Endothelial cell (in vitro differentiated cells): ENCODE measurements at regions not wholly inside any gene's neighbourhood (a gene's known extent, or its start where the extent isn't known, plus 50 kb on each side); places are given as distances from the start of the nearest gene placed in this dataset.

ENCODE experiments used
- DNase-seq: peaks from one replicate; pipeline ENCODE4 v3.0.0; 2021; ENCODE audit warnings: low spot score
- H3K27ac Mint-ChIP-seq: one replicate; pipeline ENCODE4 v1.8.0; 2021; ENCODE audit warnings: mixed read lengths, inconsistent platforms; ENCODE audit not compliant: unreplicated experiment
- H3K27me3 Mint-ChIP-seq: one replicate; pipeline ENCODE4 v1.8.0; 2021; ENCODE audit warnings: mild to moderate bottlenecking, moderate library complexity, mixed read lengths, inconsistent platforms; ENCODE audit not compliant: unreplicated experiment
- H3K36me3 Mint-ChIP-seq: one replicate; pipeline ENCODE4 v1.8.0; 2021; ENCODE audit warnings: mild to moderate bottlenecking, low read depth, mixed read lengths, inconsistent platforms; ENCODE audit not compliant: unreplicated experiment
- H3K4me1 Mint-ChIP-seq: one replicate; pipeline ENCODE4 v1.8.0; 2021; ENCODE audit warnings: mild to moderate bottlenecking, mixed read lengths, inconsistent platforms; ENCODE audit not compliant: unreplicated experiment
- H3K4me3 Mint-ChIP-seq: one replicate; pipeline ENCODE4 v1.8.0; 2021; ENCODE audit warnings: mild to moderate bottlenecking, mixed read lengths, inconsistent platforms; ENCODE audit not compliant: unreplicated experiment
- H3K9me3 Mint-ChIP-seq: one replicate; pipeline ENCODE4 v1.8.0; 2021; ENCODE audit warnings: mixed read lengths, inconsistent platforms; ENCODE audit not compliant: unreplicated experiment
- CTCF ChIP-seq: fragments of 200-600 bp; sonication (generic); IDR thresholded peaks from one replicate; pipeline ENCODE4 v1.5.0; 2021; ENCODE audit warnings: antibody characterized with exemption; ENCODE audit not compliant: unreplicated experiment

DNA sequence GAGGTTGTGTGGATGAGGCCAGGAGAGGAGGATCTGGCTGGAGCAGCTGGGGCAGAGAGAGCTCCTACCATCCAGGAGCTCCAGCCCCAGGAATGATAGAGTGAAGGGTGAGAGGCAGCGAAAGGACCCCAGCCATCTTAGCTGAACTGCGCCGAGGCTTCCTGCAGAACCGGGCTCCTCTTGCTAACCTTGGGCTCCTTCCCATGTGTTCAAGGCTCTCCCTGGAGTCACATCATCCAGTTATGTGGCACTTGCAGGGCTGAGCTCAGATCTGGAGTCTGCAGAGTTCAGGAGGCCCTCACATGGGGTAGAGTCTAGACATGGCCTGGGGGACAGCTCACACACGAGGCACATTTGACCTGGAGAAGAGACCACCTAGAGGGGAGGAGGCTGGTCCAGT lies 225.0 kb upstream of the ZNF32 start:
- no peak for TF ChIP-seq CTCF
- no peak overlapping the region for H3K4me3 Mint-ChIP-seq
- H3K4me1 Mint-ChIP-seq: no peaks in the 10 kb centered on the region
- peaks cover 9% of the 10 kb centered on the region for H3K27me3 Mint-ChIP-seq
- H3K36me3 Mint-ChIP-seq: no peaks in the 10 kb centered on the region
- no peaks in the 10 kb centered on the region for H3K9me3 Mint-ChIP-seq
- no peak for DNase-seq
- H3K27ac Mint-ChIP-seq: no peak overlapping the region

GRCh38 chr10:43872644-43873043 lies 224.0 kb upstream of the ZNF32 start:
- H3K4me3 Mint-ChIP-seq: no peak overlapping the region
- no peak for DNase-seq
- H3K27me3 Mint-ChIP-seq: peaks cover 9% of the 10 kb centered on the region
- no peaks in the 10 kb centered on the region for H3K9me3 Mint-ChIP-seq
- H3K36me3 Mint-ChIP-seq: no peaks in the 10 kb centered on the region
- no peak for TF ChIP-seq CTCF
- H3K4me1 Mint-ChIP-seq: no peaks in the 10 kb centered on the region
- no peak overlapping the region for H3K27ac Mint-ChIP-seq

- H3K27ac Mint-ChIP-seq: no peak overlapping the region
- no peaks in the 10 kb centered on the region for H3K4me1 Mint-ChIP-seq
- H3K27me3 Mint-ChIP-seq: peaks cover 9% of the 10 kb centered on the region
- no peaks in the 10 kb centered on the region for H3K36me3 Mint-ChIP-seq
- no peak for TF ChIP-seq CTCF
- no peak overlapping the region for H3K4me3 Mint-ChIP-seq
- no peaks in the 10 kb centered on the region for H3K9me3 Mint-ChIP-seq
- no peak for DNase-seq
Observed at GRCh38 chr10:43871545-43871944, 222.9 kb upstream of the ZNF32 start.

GRCh38 chr10:43870968-43871439 lies 222.3 kb upstream of the ZNF32 start:
- Mint-ChIP-seq H3K4me3 (no peak overlapping the region), H3K36me3 (no peaks in the 10 kb centered on the region), H3K27me3 (peaks cover 9% of the 10 kb centered on the region), H3K4me1 (no peaks in the 10 kb centered on the region), H3K27ac (no peak overlapping the region), H3K9me3 (no peaks in the 10 kb centered on the region)
- DNase-seq: no peak
- TF ChIP-seq CTCF: no peak

DNA sequence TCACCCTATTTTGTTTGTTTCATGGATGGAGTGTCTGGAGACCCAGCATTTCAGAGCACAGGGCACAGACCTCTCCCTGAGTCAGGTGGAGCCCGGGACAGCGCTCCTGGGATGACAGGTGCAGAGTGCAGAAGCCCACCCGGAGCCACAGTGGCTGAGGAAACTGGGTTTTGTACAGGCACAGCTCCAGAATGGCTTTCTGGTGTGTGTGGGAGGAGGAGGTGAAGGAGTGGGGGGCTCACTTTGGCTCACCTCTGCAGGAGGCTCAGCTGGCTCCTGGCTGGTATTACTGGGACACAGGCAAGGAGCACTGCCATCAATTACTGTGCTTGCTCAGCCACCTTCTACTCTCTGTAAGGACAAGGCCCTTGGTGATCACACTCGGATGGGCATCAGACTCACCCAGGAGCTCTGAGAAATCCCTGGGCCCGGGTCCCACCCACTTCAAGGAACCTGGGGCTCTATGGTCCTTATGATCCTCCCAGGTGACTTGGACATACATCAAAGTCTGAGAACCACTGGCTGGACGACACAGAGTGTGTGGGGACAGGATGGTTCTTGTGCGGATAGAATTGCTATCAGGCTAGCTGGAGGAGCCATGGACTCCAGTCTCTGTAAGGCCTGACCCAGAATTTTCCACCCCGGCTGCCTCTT lies 221.1 kb upstream of the ZNF32 start:
- H3K9me3 Mint-ChIP-seq: no peaks in the 10 kb centered on the region
- no peak for TF ChIP-seq CTCF
- H3K4me3 Mint-ChIP-seq: no peak overlapping the region
- peaks cover 9% of the 10 kb centered on the region for H3K27me3 Mint-ChIP-seq
- H3K36me3 Mint-ChIP-seq: no peaks in the 10 kb centered on the region
- no peak overlapping the region for H3K27ac Mint-ChIP-seq
- no peaks in the 10 kb centered on the region for H3K4me1 Mint-ChIP-seq
- no peak for DNase-seq
